OCI-LY1 (cell line): ENCODE measurements at regions not wholly inside any gene's neighbourhood (a gene's known extent, or its start where the extent isn't known, plus 50 kb on each side); places are given as distances from the start of the nearest gene placed in this dataset.

Experiments used
- EZH2 ChIP-seq: fragments of 200-600 bp; sonication (generic), shearing (Covaris generic); IDR thresholded peaks from 2 replicates; pipeline ENCODE4 v1.8.0; 2017; ENCODE audit warnings: borderline replicate concordance, mixed run types, mild to moderate bottlenecking, antibody characterized with exemption, low read length, moderate library complexity, mixed read lengths
- TF ChIP-seq, protein P1 (sequence below): fragments of 200-600 bp; sonication (generic), shearing (Covaris generic); IDR thresholded peaks from 2 replicates; pipeline ENCODE4 v1.5.1; 2017; ENCODE audit warnings: mild to moderate bottlenecking, antibody characterized with exemption, low read length, moderate library complexity, mixed read lengths

GRCh38 chr3:146967783-146968182 lies 362.6 kb upstream of the PLSCR5 start:
- TF ChIP-seq, protein P1, sequence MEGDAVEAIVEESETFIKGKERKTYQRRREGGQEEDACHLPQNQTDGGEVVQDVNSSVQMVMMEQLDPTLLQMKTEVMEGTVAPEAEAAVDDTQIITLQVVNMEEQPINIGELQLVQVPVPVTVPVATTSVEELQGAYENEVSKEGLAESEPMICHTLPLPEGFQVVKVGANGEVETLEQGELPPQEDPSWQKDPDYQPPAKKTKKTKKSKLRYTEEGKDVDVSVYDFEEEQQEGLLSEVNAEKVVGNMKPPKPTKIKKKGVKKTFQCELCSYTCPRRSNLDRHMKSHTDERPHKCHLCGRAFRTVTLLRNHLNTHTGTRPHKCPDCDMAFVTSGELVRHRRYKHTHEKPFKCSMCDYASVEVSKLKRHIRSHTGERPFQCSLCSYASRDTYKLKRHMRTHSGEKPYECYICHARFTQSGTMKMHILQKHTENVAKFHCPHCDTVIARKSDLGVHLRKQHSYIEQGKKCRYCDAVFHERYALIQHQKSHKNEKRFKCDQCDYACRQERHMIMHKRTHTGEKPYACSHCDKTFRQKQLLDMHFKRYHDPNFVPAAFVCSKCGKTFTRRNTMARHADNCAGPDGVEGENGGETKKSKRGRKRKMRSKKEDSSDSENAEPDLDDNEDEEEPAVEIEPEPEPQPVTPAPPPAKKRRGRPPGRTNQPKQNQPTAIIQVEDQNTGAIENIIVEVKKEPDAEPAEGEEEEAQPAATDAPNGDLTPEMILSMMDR = no peak
- TF ChIP-seq EZH2 = no peak
